Vagina (tissue), 2 donors: ENCODE measurements at regions not wholly inside any gene's neighbourhood (a gene's known extent, or its start where the extent isn't known, plus 50 kb on each side); places are given as distances from the start of the nearest gene placed in this dataset.

Source experiments
- POLR2A ChIP-seq, 2 donors: fragments of 450-650 bp; IDR thresholded peaks; one replicate each; pipeline ENCODE4 v1.6.1; 2017; ENCODE audit warnings: antibody characterized with exemption in 2 of 2, mild to moderate bottlenecking in 2 of 2, moderate library complexity in 2 of 2
- POLR2AphosphoS5 ChIP-seq, 2 donors: sonication (generic); formaldehyde crosslinking; IDR thresholded peaks; one replicate each; pipeline ENCODE4 v1.9.0; 2017; ENCODE audit warnings: antibody characterized with exemption in 2 of 2, mild to moderate bottlenecking in 2 of 2, low read depth in 1 of 2; ENCODE audit not compliant: insufficient read depth in 1 of 2
- TF ChIP-seq, protein P1 (sequence below), 3 experiments: fragments of 450-650 bp in 2 of 3; fragments of 200-600 bp in 1 of 3; sonication (generic) in 1 of 3; IDR thresholded peaks; one replicate each; pipeline ENCODE4 v1.5.1; 2017 to 2019; ENCODE audit warnings: antibody characterized with exemption in 3 of 3, mild to moderate bottlenecking in 2 of 3, moderate library complexity in 2 of 3

DNA sequence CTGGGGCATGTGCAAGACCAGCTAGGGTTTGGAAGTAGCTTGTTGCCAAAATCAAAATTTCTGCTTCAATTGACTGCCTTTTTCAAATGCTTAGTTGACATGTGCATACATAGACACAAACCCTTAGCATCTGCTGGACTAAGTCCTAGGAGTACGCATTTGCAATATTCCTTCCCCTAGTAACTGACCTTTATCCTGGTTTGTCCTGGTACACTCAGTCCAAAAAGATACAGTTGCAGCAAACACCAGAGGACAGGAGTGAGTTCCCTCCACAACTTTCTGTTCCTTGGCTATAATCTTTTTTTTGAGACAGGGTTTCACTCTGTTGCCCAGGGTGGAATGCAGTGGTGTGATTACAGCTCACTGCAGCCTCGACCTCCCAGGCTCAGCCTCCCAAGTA, 290.2 kb upstream of the ERCC4 start:
- TF ChIP-seq, protein P1, sequence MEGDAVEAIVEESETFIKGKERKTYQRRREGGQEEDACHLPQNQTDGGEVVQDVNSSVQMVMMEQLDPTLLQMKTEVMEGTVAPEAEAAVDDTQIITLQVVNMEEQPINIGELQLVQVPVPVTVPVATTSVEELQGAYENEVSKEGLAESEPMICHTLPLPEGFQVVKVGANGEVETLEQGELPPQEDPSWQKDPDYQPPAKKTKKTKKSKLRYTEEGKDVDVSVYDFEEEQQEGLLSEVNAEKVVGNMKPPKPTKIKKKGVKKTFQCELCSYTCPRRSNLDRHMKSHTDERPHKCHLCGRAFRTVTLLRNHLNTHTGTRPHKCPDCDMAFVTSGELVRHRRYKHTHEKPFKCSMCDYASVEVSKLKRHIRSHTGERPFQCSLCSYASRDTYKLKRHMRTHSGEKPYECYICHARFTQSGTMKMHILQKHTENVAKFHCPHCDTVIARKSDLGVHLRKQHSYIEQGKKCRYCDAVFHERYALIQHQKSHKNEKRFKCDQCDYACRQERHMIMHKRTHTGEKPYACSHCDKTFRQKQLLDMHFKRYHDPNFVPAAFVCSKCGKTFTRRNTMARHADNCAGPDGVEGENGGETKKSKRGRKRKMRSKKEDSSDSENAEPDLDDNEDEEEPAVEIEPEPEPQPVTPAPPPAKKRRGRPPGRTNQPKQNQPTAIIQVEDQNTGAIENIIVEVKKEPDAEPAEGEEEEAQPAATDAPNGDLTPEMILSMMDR (IDR thresholded peaks at IDR 0.05): no peak
- no peak for TF ChIP-seq POLR2A (IDR thresholded peaks at IDR 0.05)
- no peak for TF ChIP-seq POLR2AphosphoS5 (IDR thresholded peaks at IDR 0.05; ENCODE audit: insufficient read depth in 1 of 2, low read depth in 1 of 2)
